ENCODE measurements at regions not wholly inside any gene's neighbourhood (a gene's known extent, or its start where the extent isn't known, plus 50 kb on each side); places are given as distances from the start of the nearest gene placed in this dataset.

- no peak for DNase-seq (ENCODE audit: low read depth)
These were observed 1148.8 kb upstream of the PCDH7 start for GRCh38 chr4:29571322-29571721.

GRCh38 chr4:29578329-29578728, 1141.8 kb upstream of the PCDH7 start:
- TF ChIP-seq, protein P1, sequence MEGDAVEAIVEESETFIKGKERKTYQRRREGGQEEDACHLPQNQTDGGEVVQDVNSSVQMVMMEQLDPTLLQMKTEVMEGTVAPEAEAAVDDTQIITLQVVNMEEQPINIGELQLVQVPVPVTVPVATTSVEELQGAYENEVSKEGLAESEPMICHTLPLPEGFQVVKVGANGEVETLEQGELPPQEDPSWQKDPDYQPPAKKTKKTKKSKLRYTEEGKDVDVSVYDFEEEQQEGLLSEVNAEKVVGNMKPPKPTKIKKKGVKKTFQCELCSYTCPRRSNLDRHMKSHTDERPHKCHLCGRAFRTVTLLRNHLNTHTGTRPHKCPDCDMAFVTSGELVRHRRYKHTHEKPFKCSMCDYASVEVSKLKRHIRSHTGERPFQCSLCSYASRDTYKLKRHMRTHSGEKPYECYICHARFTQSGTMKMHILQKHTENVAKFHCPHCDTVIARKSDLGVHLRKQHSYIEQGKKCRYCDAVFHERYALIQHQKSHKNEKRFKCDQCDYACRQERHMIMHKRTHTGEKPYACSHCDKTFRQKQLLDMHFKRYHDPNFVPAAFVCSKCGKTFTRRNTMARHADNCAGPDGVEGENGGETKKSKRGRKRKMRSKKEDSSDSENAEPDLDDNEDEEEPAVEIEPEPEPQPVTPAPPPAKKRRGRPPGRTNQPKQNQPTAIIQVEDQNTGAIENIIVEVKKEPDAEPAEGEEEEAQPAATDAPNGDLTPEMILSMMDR (IDR thresholded peaks at IDR 0.05; ENCODE audit: insufficient read depth, low read depth, low read length) = no peak
- H3K4me3 ChIP-seq (ENCODE audit: low read depth, low read length) = no peak overlapping the region
- no peak for DNase-seq (ENCODE audit: low read depth)

More at GRCh38 chr4:29571322-29571721, 1148.8 kb upstream of the PCDH7 start:
- H3K4me3 ChIP-seq (ENCODE audit: low read depth, low read length) = no peak overlapping the region
- TF ChIP-seq, protein P1 (IDR thresholded peaks at IDR 0.05; ENCODE audit: insufficient read depth, low read depth, low read length) = no peak

- TF ChIP-seq, protein P1 (IDR thresholded peaks at IDR 0.05; ENCODE audit: insufficient read depth, low read depth, low read length) = no peak
- DNase-seq (ENCODE audit: low read depth) = no peak
- H3K4me3 ChIP-seq (ENCODE audit: low read depth, low read length) = no peak overlapping the region
These were observed 1138.7 kb upstream of the PCDH7 start for GRCh38 chr4:29581457-29581856.

GRCh38 chr4:29588617-29589016, 1131.6 kb upstream of the PCDH7 start:
- no peak for DNase-seq (ENCODE audit: low read depth)
- TF ChIP-seq, protein P1 (IDR thresholded peaks at IDR 0.05; ENCODE audit: insufficient read depth, low read depth, low read length) = no peak
- no peak overlapping the region for H3K4me3 ChIP-seq (ENCODE audit: low read depth, low read length)

DNA sequence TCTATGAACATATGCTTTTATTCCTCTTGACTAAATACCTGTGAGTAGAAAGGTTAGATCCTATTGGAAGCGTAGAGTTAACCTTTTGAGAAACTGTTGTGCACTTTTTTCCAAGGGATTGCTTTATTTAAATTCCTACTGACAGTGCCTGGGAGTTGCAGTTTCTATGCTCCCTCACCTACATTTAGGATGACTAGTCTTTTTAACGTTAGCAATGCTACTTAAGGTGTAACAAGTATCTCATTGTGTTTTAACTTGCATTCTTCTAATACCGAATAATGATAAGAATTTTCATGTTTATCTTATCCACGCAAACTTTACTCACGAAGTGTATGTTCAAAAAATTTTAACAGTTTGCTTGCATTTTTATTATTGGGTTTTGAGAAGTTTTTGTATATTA, 1123.9 kb upstream of the PCDH7 start:
- TF ChIP-seq, protein P1 (IDR thresholded peaks at IDR 0.05; ENCODE audit: insufficient read depth, low read depth, low read length) = no peak
- no peak overlapping the region for H3K4me3 ChIP-seq (ENCODE audit: low read depth, low read length)
- DNase-seq (ENCODE audit: low read depth) = no peak

- TF ChIP-seq, protein P1 (IDR thresholded peaks at IDR 0.05; ENCODE audit: insufficient read depth, low read depth, low read length) = no peak
- H3K4me3 ChIP-seq (ENCODE audit: low read depth, low read length) = no peak overlapping the region
- DNase-seq (ENCODE audit: low read depth) = no peak
These were observed 1101.0 kb upstream of the PCDH7 start for GRCh38 chr4:29619168-29619567.

GRCh38 chr4:29632199-29632598, 1088.0 kb upstream of the PCDH7 start:
- TF ChIP-seq, protein P1 (IDR thresholded peaks at IDR 0.05; ENCODE audit: insufficient read depth, low read depth, low read length) = no peak
- no peak for DNase-seq (ENCODE audit: low read depth)
- H3K4me3 ChIP-seq (ENCODE audit: low read depth, low read length) = no peak overlapping the region
